Osteocyte (in vitro differentiated cells): ENCODE measurements at regions not wholly inside any gene's neighbourhood (a gene's known extent, or its start where the extent isn't known, plus 50 kb on each side); places are given as distances from the start of the nearest gene placed in this dataset.

ENCODE experiments used
- DNase-seq: peaks from one replicate; pipeline ENCODE4 v3.0.0; 2021; ENCODE audit warnings: mixed read lengths; ENCODE audit not compliant: unreplicated experiment; ENCODE audit errors: extremely low spot score
- H3K27ac Mint-ChIP-seq: one replicate; pipeline ENCODE4 v1.8.0; 2021; ENCODE audit warnings: mild to moderate bottlenecking, mixed read lengths; ENCODE audit not compliant: unreplicated experiment
- H3K27me3 Mint-ChIP-seq: one replicate; pipeline ENCODE4 v1.8.0; 2021; ENCODE audit warnings: mixed read lengths; ENCODE audit not compliant: unreplicated experiment
- H3K36me3 Mint-ChIP-seq: one replicate; pipeline ENCODE4 v1.8.0; 2021; ENCODE audit warnings: mixed read lengths; ENCODE audit not compliant: unreplicated experiment
- H3K4me1 Mint-ChIP-seq: one replicate; pipeline ENCODE4 v1.8.0; 2021; ENCODE audit warnings: mixed read lengths; ENCODE audit not compliant: unreplicated experiment
- H3K4me3 Mint-ChIP-seq: one replicate; pipeline ENCODE4 v1.8.0; 2021; ENCODE audit warnings: mild to moderate bottlenecking, moderate library complexity, mixed read lengths; ENCODE audit not compliant: unreplicated experiment
- H3K9me3 Mint-ChIP-seq: one replicate; pipeline ENCODE4 v1.8.0; 2021; ENCODE audit warnings: mixed read lengths; ENCODE audit not compliant: unreplicated experiment
- CTCF ChIP-seq: fragments of 200-600 bp; sonication (generic); IDR thresholded peaks from 2 replicates; pipeline ENCODE4 v1.5.0; 2021; ENCODE audit warnings: antibody characterized with exemption, mild to moderate bottlenecking, moderate library complexity

GRCh38 chr5:57724836-57725235 lies 242.2 kb upstream of the ACTBL2 start:
- Mint-ChIP-seq H3K4me1 (peaks cover 13% of the 10 kb centered on the region), H3K27me3 (no peaks in the 10 kb centered on the region), H3K4me3 (no peak overlapping the region), H3K27ac (no peak overlapping the region), H3K36me3 (peaks cover 4% of the 10 kb centered on the region), H3K9me3 (peaks cover 10% of the 10 kb centered on the region)
- no peak for TF ChIP-seq CTCF
- no peak for DNase-seq

- no peaks in the 10 kb centered on the region for H3K27me3 Mint-ChIP-seq
- no peak overlapping the region for H3K27ac Mint-ChIP-seq
- H3K36me3 Mint-ChIP-seq = no peaks in the 10 kb centered on the region
- no peaks in the 10 kb centered on the region for H3K9me3 Mint-ChIP-seq
- no peak for DNase-seq
- H3K4me1 Mint-ChIP-seq = peaks cover 22% of the 10 kb centered on the region
- no peak for TF ChIP-seq CTCF
- H3K4me3 Mint-ChIP-seq = no peak overlapping the region
These were observed 238.6 kb upstream of the ACTBL2 start for GRCh38 chr5:57721226-57721625.

GRCh38 chr5:57720656-57721055 lies 238.0 kb upstream of the ACTBL2 start:
- TF ChIP-seq CTCF = no peak
- Mint-ChIP-seq H3K36me3 (no peaks in the 10 kb centered on the region), H3K4me1 (peaks cover 22% of the 10 kb centered on the region), H3K27ac (no peak overlapping the region), H3K27me3 (no peaks in the 10 kb centered on the region), H3K9me3 (no peaks in the 10 kb centered on the region), H3K4me3 (no peak overlapping the region)
- no peak for DNase-seq

- TF ChIP-seq CTCF = no peak
- Mint-ChIP-seq H3K27me3 (no peaks in the 10 kb centered on the region), H3K4me1 (peaks cover 18% of the 10 kb centered on the region), H3K27ac (no peak overlapping the region), H3K4me3 (no peak overlapping the region), H3K9me3 (peaks cover under 1% of the 10 kb centered on the region), H3K36me3 (no peaks in the 10 kb centered on the region)
- no peak for DNase-seq
These were observed 236.6 kb upstream of the ACTBL2 start for GRCh38 chr5:57719216-57719615.

GRCh38 chr5:57718155-57718554 lies 235.5 kb upstream of the ACTBL2 start:
- H3K36me3 Mint-ChIP-seq = no peaks in the 10 kb centered on the region
- no peak overlapping the region for H3K27ac Mint-ChIP-seq
- no peaks in the 10 kb centered on the region for H3K27me3 Mint-ChIP-seq
- peaks cover 18% of the 10 kb centered on the region for H3K4me1 Mint-ChIP-seq
- H3K4me3 Mint-ChIP-seq = no peak overlapping the region
- DNase-seq = no peak
- TF ChIP-seq CTCF = no peak
- H3K9me3 Mint-ChIP-seq = peaks cover 7% of the 10 kb centered on the region
